Esophagus squamous epithelium (tissue), 4 donors: ENCODE measurements at regions not wholly inside any gene's neighbourhood (a gene's known extent, or its start where the extent isn't known, plus 50 kb on each side); places are given as distances from the start of the nearest gene placed in this dataset.

Source experiments
- CTCF ChIP-seq, 6 experiments: fragments of 450-650 bp in 4 of 6; fragments of 200-600 bp in 2 of 6; sonication (generic) in 2 of 6; IDR thresholded peaks; one replicate each; pipeline ENCODE4 v1.5.1; 2016 to 2019; ENCODE audit warnings: antibody characterized with exemption in 6 of 6, mild to moderate bottlenecking in 4 of 6, moderate library complexity in 4 of 6
- POLR2A ChIP-seq, 4 donors: fragments of 450-650 bp; IDR thresholded peaks; one replicate each; pipeline ENCODE4 v1.6.1; 2017; ENCODE audit warnings: antibody characterized with exemption in 4 of 4, mild to moderate bottlenecking in 4 of 4, moderate library complexity in 3 of 4

DNA sequence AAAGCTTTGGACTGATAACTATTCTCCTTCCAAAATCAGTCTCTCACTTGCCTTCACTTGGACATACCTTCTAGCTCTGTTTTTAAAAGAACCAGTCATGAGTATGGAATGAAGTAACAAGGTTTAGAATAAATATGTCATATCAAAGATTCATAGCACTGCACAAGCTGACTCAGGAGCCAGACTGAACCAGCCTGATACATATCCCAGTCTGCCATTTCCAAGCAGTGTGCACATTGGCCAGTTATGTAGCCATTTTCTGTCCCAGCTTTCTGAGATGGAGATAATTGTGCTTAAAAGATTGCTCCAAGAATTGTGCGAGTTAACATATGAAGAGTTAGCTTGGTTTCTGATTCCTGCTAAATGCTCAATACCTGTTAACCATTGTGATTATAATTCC lies 311.3 kb downstream of the C11orf87 start:
- TF ChIP-seq CTCF (IDR thresholded peaks at IDR 0.05) (no peak), POLR2A (IDR thresholded peaks at IDR 0.05) (no peak)
